ENCODE measurements at regions not wholly inside any gene's neighbourhood (a gene's known extent, or its start where the extent isn't known, plus 50 kb on each side); places are given as distances from the start of the nearest gene placed in this dataset.

DNA sequence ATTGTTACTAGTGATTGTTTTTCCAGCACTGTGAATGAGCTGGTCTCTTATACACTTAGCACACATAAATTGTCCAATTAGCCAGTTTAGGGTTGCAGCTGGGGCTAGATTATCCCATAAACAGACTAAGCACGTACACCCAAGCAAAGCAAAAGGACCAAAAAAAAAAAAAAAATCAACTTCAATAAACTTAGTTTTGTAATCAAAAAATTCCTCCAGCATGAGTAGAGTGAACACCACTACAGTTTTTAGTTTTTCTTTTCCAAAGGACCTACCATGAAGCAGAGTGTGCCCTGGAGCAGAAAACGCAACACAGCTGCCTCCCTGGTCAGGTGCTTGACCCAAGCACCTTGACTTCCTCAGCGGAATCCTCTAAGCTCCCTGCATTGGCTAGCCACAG is 249.4 kb upstream of the SLC14A2 start:
- no peak for TF ChIP-seq POLR2A (IDR thresholded peaks at IDR 0.05)
- TF ChIP-seq, protein P1, sequence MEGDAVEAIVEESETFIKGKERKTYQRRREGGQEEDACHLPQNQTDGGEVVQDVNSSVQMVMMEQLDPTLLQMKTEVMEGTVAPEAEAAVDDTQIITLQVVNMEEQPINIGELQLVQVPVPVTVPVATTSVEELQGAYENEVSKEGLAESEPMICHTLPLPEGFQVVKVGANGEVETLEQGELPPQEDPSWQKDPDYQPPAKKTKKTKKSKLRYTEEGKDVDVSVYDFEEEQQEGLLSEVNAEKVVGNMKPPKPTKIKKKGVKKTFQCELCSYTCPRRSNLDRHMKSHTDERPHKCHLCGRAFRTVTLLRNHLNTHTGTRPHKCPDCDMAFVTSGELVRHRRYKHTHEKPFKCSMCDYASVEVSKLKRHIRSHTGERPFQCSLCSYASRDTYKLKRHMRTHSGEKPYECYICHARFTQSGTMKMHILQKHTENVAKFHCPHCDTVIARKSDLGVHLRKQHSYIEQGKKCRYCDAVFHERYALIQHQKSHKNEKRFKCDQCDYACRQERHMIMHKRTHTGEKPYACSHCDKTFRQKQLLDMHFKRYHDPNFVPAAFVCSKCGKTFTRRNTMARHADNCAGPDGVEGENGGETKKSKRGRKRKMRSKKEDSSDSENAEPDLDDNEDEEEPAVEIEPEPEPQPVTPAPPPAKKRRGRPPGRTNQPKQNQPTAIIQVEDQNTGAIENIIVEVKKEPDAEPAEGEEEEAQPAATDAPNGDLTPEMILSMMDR (IDR thresholded peaks at IDR 0.05) = no peak
- 47% methylated on average over 2 of the region's 3 CpGs for WGBS (ENCODE audit: insufficient coverage, low coverage, low lambda C conversion rate, missing lambda C conversion rate)
- ATAC-seq = no peak
- Histone ChIP-seq H3K27ac (no peak overlapping the region), H3K9me3 (no peaks in the 10 kb centered on the region), H3K36me3 (no peaks in the 10 kb centered on the region), H3K27me3 (no peaks in the 10 kb centered on the region), H3K4me1 (no peaks in the 10 kb centered on the region), H3K4me3 (no peak overlapping the region)
- intact Hi-C loops (cut with DNase I) = no loop called here
- DNase-seq = no peak

DNA sequence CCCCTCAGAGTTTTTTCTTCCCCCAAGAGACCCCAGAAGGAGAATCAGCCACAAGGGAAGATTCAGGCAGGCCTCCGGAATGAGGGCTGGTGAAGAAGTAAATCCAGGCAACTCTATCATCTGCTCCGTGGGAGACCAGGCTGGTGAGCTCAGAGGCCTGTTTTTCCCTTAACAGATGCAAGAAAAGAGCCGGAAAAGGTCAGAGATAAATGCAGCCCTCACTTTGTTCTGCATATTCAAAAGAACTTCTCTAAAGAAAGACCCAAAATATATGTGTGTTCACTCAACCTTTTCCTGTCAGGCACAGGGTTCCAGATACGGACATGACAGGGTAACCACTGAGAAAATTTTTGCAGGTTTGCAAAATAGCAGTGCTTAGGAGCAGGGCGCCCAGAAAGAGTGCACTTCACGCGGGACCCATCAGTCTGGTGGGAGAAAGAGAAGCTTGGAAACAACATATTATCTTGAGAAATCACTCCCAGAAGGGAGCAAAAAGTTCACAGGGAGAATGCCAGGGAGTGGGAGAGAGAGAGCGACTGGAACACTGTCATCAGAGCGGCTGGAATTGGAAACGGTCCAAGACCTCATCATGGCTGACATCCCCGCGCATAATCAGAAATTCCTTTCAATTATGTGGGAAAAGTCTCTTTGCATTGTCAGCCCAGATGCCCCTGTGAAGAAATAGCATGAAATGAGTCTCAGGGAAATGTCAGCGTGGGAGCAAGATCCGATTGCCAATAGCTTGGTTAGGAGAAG is 244.8 kb upstream of the SLC14A2 start:
- intact Hi-C loops (cut with DNase I) = loop anchor here in 1 of 2 donors (10.0 kb wide), 1 partner anchor 86 kb away; no protein-coding TSS in a partner anchor
- DNase-seq = no peak

DNA sequence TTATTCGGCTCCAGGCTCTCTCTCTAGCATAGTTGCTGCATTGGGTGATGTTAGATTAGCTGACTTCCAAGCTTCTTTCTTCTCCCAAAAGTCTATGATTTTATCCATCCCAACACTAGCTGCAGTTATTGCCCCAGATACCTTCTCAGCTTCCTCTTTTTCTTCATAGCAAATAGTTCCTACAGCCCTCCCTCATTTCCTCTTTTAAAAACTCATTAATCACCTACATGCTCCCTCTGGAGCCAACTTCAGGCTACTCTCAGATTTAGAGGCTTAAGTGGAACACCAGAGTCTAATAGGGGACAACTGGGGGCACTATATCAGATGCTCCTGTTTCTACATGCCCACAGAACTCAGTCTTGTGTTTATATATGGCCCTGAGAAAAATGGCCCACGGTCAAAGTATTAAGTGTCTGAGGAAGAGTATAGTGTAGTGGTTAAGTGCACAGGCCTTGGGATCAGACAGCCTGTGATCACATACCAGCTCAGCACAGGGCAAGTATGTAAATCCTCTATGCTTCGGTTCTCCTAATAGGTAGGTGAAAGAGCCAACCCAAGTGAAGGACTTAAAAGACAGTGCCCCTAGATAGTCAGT is 241.9 kb upstream of the SLC14A2 start:
- intact Hi-C loops (cut with DNase I) = loop anchor here in 1 of 2 donors (10.0 kb wide), 1 partner anchor 89 kb away; no protein-coding TSS in a partner anchor
- Histone ChIP-seq H3K9me3 (no peaks in the 10 kb centered on the region), H3K36me3 (no peaks in the 10 kb centered on the region), H3K27ac (no peak overlapping the region), H3K4me3 (no peak overlapping the region), H3K27me3 (no peaks in the 10 kb centered on the region), H3K4me1 (no peaks in the 10 kb centered on the region)
- DNase-seq (no peak), ATAC-seq (no peak)
- TF ChIP-seq, protein P1 (IDR thresholded peaks at IDR 0.05) = no peak
- no peak for TF ChIP-seq POLR2A (IDR thresholded peaks at IDR 0.05)
- 50% methylated on average over 3 of the region's 3 CpGs for WGBS (ENCODE audit: insufficient coverage, low coverage, low lambda C conversion rate, missing lambda C conversion rate)

More for the DNA sequence above, 244.8 kb upstream of the SLC14A2 start:
- TF ChIP-seq, protein P1 (IDR thresholded peaks at IDR 0.05) = no peak
- TF ChIP-seq POLR2A (IDR thresholded peaks at IDR 0.05) = no peak
- H3K4me3 ChIP-seq = no peak overlapping the region
- no peaks in the 10 kb centered on the region for H3K36me3 ChIP-seq
- no peaks in the 10 kb centered on the region for H3K4me1 ChIP-seq
- 40% methylated on average over 12 of the region's 14 CpGs for WGBS (ENCODE audit: insufficient coverage, low coverage, low lambda C conversion rate, missing lambda C conversion rate)
- ATAC-seq = no peak
- no peak overlapping the region for H3K27ac ChIP-seq
- no peaks in the 10 kb centered on the region for H3K27me3 ChIP-seq
- H3K9me3 ChIP-seq = no peaks in the 10 kb centered on the region

DNA sequence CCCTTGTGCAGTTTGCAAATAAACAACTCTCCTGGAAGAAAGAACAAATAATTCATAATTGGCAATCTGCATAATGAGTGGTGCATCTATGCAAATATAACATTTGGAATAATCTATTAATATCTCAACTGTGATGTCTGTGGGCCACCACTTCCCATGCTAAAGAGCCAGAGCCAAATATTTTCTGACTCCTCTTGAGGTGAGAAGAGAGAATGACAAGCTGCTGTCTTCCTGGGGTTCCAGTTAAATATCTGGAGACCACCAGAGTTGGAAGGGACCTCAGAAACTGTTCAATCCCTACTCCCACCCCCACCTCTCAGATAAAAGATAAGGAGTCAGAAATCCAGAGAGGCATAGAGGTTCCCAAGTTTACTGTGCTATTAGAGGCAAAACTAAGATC is 241.0 kb upstream of the SLC14A2 start:
- H3K9me3 ChIP-seq = no peaks in the 10 kb centered on the region
- H3K4me1 ChIP-seq = no peaks in the 10 kb centered on the region
- H3K4me3 ChIP-seq = no peak overlapping the region
- DNase-seq (no peak), ATAC-seq (no peak)
- no peaks in the 10 kb centered on the region for H3K27me3 ChIP-seq
- TF ChIP-seq POLR2A (IDR thresholded peaks at IDR 0.05) = no peak
- TF ChIP-seq, protein P1 (IDR thresholded peaks at IDR 0.05) = no peak
- no peak overlapping the region for H3K27ac ChIP-seq
- intact Hi-C loops (cut with DNase I) = loop anchor here in 1 of 2 donors (10.0 kb wide), 1 partner anchor 89 kb away; no protein-coding TSS in a partner anchor
- no peaks in the 10 kb centered on the region for H3K36me3 ChIP-seq

Data from right lobe of liver (tissue), 6 donors.